ENCODE measurements at regions not wholly inside any gene's neighbourhood (a gene's known extent, or its start where the extent isn't known, plus 50 kb on each side); places are given as distances from the start of the nearest gene placed in this dataset.
A peak's percentile ranks its signal among the peaks of the same experiment; 100 is the strongest.
"Not testable (repeated sequence)": the region's sequence is repeated elsewhere in the genome, so short reads cannot be mapped to it uniquely, and the experiment has no call there.

GRCh38 chr4:149045731-149046130 is 603.5 kb upstream of the NR3C2 start:
- no peak for TF ChIP-seq CTCF (IDR thresholded peaks at IDR 0.05; ENCODE audit: control insufficient read depth, extremely low read depth, insufficient read depth)
- DNase-seq (ENCODE audit: low read depth): no peak
- no peak overlapping the region for H3K4me3 ChIP-seq (ENCODE audit: low read depth, low read length)

- DNase-seq (ENCODE audit: low read depth): not testable (repeated sequence)
Measured at GRCh38 chr4:149039786-149040185, 597.6 kb upstream of the NR3C2 start.

GRCh38 chr4:149031399-149031798 is 589.2 kb upstream of the NR3C2 start:
- DNase-seq (ENCODE audit: low read depth): peak; percentile 30
- no peak overlapping the region for H3K4me3 ChIP-seq (ENCODE audit: low read depth, low read length)
- TF ChIP-seq CTCF (IDR thresholded peaks at IDR 0.05; ENCODE audit: control insufficient read depth, extremely low read depth, insufficient read depth): peak; percentile 63

More at GRCh38 chr4:149039786-149040185, 597.6 kb upstream of the NR3C2 start:
- not testable (repeated sequence) for H3K4me3 ChIP-seq (ENCODE audit: low read depth, low read length)

- no peak for TF ChIP-seq CTCF (IDR thresholded peaks at IDR 0.05; ENCODE audit: control insufficient read depth, extremely low read depth, insufficient read depth)
- H3K4me3 ChIP-seq (ENCODE audit: low read depth, low read length): no peak overlapping the region
- no peak for DNase-seq (ENCODE audit: low read depth)
Measured at GRCh38 chr4:149029056-149029651, 586.9 kb upstream of the NR3C2 start.

- DNase-seq (ENCODE audit: low read depth): no peak
- no peak overlapping the region for H3K4me3 ChIP-seq (ENCODE audit: low read depth, low read length)
- no peak for TF ChIP-seq CTCF (IDR thresholded peaks at IDR 0.05; ENCODE audit: control insufficient read depth, extremely low read depth, insufficient read depth)
Measured at GRCh38 chr4:149026696-149027095, 584.5 kb upstream of the NR3C2 start.

DNA sequence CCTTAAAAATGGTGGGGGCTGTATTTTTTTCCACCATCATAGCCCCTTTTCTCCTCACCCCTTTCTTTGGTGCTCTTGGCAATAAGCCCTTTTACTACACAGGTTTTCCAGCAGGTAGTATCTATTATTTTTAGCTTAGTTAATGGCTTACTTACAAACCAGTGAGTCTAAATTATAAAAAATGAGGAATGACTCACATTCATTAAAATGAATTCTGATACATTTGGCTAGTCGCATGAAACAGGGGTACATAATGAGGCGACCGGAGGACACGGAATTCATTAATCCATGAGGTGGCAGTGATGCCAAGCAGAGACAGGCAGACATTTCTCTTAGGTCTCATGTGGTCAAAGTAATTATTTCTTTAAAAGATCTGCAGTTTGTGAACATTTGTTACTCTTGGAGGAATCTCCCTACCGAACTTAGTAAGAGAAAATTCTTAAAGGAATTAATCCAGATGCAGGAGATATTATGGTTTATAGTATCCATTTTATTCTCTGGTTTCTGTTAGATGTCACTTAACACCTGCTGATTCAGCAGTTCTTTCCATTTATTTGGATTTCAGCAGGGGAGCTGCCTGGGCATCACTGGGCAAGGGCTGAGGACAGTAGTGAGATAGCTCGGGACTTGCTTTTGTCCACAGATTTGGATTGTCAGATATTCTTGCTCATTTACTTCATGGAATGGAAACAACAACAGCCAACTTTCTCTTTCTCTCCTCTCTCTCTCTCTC is 575.0 kb upstream of the NR3C2 start:
- no peak overlapping the region for H3K4me3 ChIP-seq (ENCODE audit: low read depth, low read length)
- DNase-seq (ENCODE audit: low read depth): no peak
- TF ChIP-seq CTCF (IDR thresholded peaks at IDR 0.05; ENCODE audit: control insufficient read depth, extremely low read depth, insufficient read depth): no peak

DNA sequence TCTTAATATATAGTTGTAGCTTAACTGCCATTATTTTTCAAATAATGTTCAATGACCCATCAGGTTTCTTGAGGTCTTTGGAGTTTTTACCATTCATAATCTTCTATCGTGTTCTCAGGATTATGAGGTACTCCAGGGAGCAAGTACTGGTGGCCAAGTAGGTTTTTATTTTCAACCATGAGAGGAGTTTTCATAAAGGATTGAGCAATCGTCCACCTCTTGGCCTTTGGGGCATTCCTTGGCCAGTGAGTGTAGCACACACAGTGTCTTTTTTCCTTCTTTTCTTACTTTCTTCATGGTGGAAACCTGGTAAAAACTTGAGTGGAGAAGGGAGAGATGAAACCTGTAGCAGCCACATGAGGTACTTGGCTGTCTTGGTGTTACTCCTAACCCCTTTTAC is 567.0 kb upstream of the NR3C2 start:
- DNase-seq (ENCODE audit: low read depth): no peak
- TF ChIP-seq CTCF (IDR thresholded peaks at IDR 0.05; ENCODE audit: control insufficient read depth, extremely low read depth, insufficient read depth): no peak
- H3K4me3 ChIP-seq (ENCODE audit: low read depth, low read length): no peak overlapping the region

Measured in LNCaP clone FGC (cell line).